PC-9 (cell line): ENCODE measurements at regions not wholly inside any gene's neighbourhood (a gene's known extent, or its start where the extent isn't known, plus 50 kb on each side); places are given as distances from the start of the nearest gene placed in this dataset.

Experiments
- CTCF ChIP-seq: fragments of 200-600 bp; sonication (generic); conservative IDR thresholded peaks from 2 replicates; pipeline ENCODE4 v1.6.1; 2017; ENCODE audit warnings: mixed run types, antibody characterized with exemption, mild to moderate bottlenecking, moderate library complexity
- EZH2 ChIP-seq: fragments of 200-600 bp; sonication (generic); IDR thresholded peaks from 2 replicates; pipeline ENCODE4 v1.8.0; 2017; ENCODE audit warnings: antibody characterized with exemption, low read depth

GRCh38 chr5:6185574-6185973 is 192.8 kb downstream of the MED10 start:
- TF ChIP-seq CTCF (no peak), EZH2 (no peak)
